Activated CD4-positive, alpha-beta T cell treated with anti-CD3 and anti-CD28 coated beads for 36 hours (primary cell): ENCODE measurements at regions not wholly inside any gene's neighbourhood (a gene's known extent, or its start where the extent isn't known, plus 50 kb on each side); places are given as distances from the start of the nearest gene placed in this dataset.

Experiments used
- ATAC-seq: fragments of 200-7000 bp; cut with Tn5 transposase; one replicate; pipeline ENCODE4 v1.10.0; 2021; ENCODE audit warnings: mild to moderate bottlenecking, moderate library complexity
- CTCF ChIA-PET: fragments of 350-600 bp; sonication (Branson Sonifier 250); formaldehyde crosslinking; loops from one replicate; lab custom pipeline; 2021; ENCODE audit warnings: antibody characterized with exemption; lab: Charles Lee
- POLR2A ChIA-PET: fragments of 350-600 bp; sonication (Branson Sonifier 250); formaldehyde crosslinking; loops from one replicate; lab custom pipeline; 2021; ENCODE audit warnings: antibody characterized with exemption, inconsistent platforms; lab: Charles Lee
- DNase-seq: peaks from one replicate; pipeline ENCODE4 v3.0.0-alpha.2; 2020
- H3K27ac Mint-ChIP-seq: one replicate; pipeline ENCODE4 v1.8.0; 2021; ENCODE audit warnings: mixed read lengths
- H3K27me3 Mint-ChIP-seq: one replicate; pipeline ENCODE4 v1.8.0; 2021; ENCODE audit warnings: mixed read lengths
- H3K36me3 Mint-ChIP-seq: one replicate; pipeline ENCODE4 v1.8.0; 2021; ENCODE audit warnings: low read depth, mixed read lengths
- H3K4me1 Mint-ChIP-seq: one replicate; pipeline ENCODE4 v1.8.0; 2021; ENCODE audit warnings: mixed read lengths
- H3K4me3 Mint-ChIP-seq: one replicate; pipeline ENCODE4 v1.8.0; 2021; ENCODE audit warnings: mild to moderate bottlenecking, moderate library complexity, mixed read lengths
- H3K9me3 Mint-ChIP-seq: one replicate; pipeline ENCODE4 v1.8.0; 2021; ENCODE audit warnings: low read depth, mixed read lengths
- intact Hi-C, 2 experiments: fragments of 100-400 bp; cut with DNase I in 1 of 2; cut with micrococcal nuclease in 1 of 2; formaldehyde crosslinking; loops; one replicate each; pipeline versions ENCODE4 v1.14.2 to v1.15.1; 2022 to 2024; cut with DNase I, micrococcal nuclease

DNA sequence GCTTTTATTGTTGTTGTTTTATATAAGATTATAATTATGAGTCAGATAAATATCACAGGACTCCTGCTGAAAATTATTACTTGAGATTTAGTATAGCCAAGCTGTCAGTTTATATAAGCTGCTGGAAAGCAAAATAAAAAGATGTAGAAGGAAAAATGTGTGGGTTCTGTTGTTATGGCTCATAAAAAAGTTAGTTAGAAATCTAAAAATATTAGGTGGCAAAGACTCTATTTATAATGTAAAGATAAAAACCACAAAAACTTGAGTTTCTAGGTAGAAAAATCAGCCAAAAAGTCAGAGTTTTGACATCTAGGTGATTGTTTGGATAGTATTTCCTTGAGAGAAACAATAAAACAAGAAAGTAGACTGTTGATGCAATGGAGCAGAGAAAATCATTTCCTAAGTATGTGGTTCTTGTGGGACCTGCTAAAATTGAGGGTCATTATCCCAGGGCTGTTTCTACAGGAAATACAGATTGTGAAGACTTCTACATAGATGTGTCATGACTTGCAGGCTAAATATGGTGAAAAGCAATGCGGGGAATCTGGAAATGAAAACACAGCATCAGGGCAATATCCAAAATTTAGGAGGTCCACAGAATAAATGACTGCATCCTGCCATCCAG lies 1109.6 kb upstream of the CADM2 start:
- Mint-ChIP-seq H3K4me3 (no peak overlapping the region), H3K27me3 (no peaks in the 10 kb centered on the region), H3K9me3 (peaks cover 3% of the 10 kb centered on the region), H3K4me1 (no peaks in the 10 kb centered on the region), H3K27ac (no peak overlapping the region), H3K36me3 (no peaks in the 10 kb centered on the region)
- CTCF ChIA-PET = no interaction called here
- intact Hi-C loops = no loop called here
- no peak for DNase-seq
- POLR2A ChIA-PET = no interaction called here
- no peak for ATAC-seq

DNA sequence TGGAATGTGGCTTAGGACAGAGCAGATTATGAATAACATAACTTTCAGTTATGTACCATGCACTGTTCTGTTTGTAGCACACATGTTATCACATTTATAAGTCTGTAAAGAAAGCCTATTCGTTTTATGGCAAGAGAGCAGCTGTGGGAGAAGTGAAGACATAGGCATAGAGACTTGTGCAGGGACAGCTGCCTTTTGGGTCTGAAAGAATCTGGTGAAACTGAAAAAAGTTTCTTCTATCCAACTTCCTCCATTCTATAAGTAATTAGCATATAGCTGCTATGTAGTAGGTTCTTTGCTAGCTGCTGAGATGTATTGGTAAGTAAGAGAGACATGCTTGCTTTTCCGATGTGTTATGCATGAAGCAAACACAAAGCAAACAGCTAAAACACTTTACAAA lies 1095.4 kb upstream of the CADM2 start:
- ChIA-PET POLR2A (no interaction called here), CTCF (no interaction called here)
- no peaks in the 10 kb centered on the region for H3K4me1 Mint-ChIP-seq
- ATAC-seq (no peak), DNase-seq (no peak)
- no peaks in the 10 kb centered on the region for H3K36me3 Mint-ChIP-seq
- peaks cover 4% of the 10 kb centered on the region for H3K9me3 Mint-ChIP-seq
- H3K27me3 Mint-ChIP-seq = no peaks in the 10 kb centered on the region
- H3K4me3 Mint-ChIP-seq = no peak overlapping the region
- no peak overlapping the region for H3K27ac Mint-ChIP-seq
- intact Hi-C loops = no loop called here

DNA sequence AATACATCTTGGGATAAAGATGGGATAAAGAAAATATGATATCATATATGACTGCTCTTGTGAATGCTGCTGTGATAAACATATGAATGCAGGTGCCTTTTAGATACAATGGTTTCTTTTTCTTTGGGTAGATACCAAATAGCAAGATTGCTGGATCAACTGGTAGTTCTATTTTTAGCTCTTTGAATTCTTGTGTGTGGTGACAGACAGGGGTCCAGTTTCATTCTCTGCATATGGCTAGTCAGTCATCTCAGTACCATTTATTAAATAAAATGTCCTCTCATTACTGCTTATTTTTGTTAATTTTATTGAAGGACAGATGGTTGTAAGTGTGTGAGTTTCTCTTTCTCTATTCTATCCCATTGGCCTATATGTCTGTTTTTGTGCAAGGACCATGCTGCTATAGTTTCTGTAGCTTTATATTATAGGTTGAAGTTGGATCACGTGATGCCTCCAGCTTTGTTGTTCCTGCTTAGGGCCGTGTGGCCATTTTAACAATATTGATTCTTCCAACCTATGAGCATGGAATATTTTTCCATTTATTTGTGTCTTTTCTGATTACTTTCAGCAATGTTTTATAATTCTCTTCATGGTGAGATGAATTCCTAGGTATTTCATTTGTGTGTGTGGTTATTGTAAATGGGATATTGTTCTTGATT lies 1089.8 kb upstream of the CADM2 start:
- ChIA-PET POLR2A (no interaction called here), CTCF (no interaction called here)
- no peaks in the 10 kb centered on the region for H3K4me1 Mint-ChIP-seq
- ATAC-seq = no peak
- H3K36me3 Mint-ChIP-seq = no peaks in the 10 kb centered on the region
- H3K9me3 Mint-ChIP-seq = peaks cover 3% of the 10 kb centered on the region
- H3K27ac Mint-ChIP-seq = no peak overlapping the region
- H3K27me3 Mint-ChIP-seq = no peaks in the 10 kb centered on the region
- H3K4me3 Mint-ChIP-seq = no peak overlapping the region
- intact Hi-C loops = no loop called here
- no peak for DNase-seq

DNA sequence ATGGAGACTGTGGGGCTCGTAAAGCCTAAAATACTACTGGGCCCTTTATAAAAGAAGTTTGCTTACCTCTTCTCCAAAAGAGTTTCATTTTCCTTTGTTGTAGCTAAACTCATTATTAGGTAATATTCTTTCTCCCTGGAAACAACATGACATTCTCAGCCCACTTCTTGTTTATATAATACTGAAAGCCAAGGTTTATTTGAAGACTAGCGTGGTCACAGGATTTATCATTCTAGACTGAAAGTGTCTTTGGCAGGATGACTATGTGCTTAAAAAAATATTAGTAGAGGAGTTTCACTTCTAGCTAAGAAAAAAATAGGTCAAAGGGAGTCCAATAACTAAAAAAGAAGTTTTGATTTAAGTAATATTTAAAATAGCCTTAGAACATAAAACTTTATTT lies 1085.2 kb upstream of the CADM2 start:
- H3K4me3 Mint-ChIP-seq = no peak overlapping the region
- no peaks in the 10 kb centered on the region for H3K36me3 Mint-ChIP-seq
- ChIA-PET POLR2A (no interaction called here), CTCF (no interaction called here)
- no peaks in the 10 kb centered on the region for H3K4me1 Mint-ChIP-seq
- ATAC-seq (no peak), DNase-seq (no peak)
- peaks cover 7% of the 10 kb centered on the region for H3K9me3 Mint-ChIP-seq
- H3K27ac Mint-ChIP-seq = no peak overlapping the region
- H3K27me3 Mint-ChIP-seq = no peaks in the 10 kb centered on the region
- intact Hi-C loops = no loop called here

DNA sequence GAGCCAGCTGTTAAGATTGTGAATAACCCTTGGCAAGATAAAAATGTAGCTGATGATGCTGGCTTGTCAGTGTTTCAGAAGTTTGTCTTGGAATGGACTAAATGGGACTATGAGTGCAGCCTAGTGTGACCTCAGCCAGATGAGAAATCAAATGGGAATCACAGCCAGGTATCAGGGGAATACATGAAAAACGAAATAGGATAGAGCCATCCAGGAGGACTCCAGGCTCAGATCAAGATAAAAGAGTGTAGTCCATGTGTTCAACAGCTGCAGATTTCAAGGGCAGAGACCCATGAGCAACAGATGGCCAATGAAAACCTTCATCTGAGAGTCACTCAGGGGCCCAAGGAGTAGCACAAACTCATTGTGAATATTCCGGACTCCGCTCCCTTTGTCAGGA lies 1080.9 kb upstream of the CADM2 start:
- POLR2A ChIA-PET = no interaction called here
- Mint-ChIP-seq H3K9me3 (peaks cover 11% of the 10 kb centered on the region), H3K4me1 (no peaks in the 10 kb centered on the region), H3K27me3 (no peaks in the 10 kb centered on the region), H3K36me3 (no peaks in the 10 kb centered on the region), H3K27ac (no peak overlapping the region), H3K4me3 (no peak overlapping the region)
- intact Hi-C loops = no loop called here
- ATAC-seq = no peak
- CTCF ChIA-PET = no interaction called here
- no peak for DNase-seq

DNA sequence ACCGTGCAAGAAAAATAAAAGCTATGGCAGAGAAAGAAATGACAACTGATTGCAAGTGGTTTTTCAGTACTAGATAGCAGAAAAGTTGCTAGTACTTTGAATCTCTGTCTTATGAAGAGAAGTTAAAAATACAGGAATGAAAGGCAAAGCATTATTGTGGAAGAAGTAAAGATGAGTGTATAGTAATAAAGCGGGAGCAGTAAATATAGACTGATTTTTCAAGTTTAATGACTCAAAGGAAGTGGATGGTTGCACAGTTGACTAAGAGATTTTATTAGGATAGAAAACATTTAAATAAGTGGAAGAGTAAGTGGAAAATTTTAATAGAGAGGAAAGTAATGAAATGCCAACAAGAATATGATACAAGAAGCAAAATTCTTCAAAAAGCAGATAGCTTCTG lies 1076.1 kb upstream of the CADM2 start:
- CTCF ChIA-PET = no interaction called here
- DNase-seq (no peak), ATAC-seq (no peak)
- H3K27me3 Mint-ChIP-seq = no peaks in the 10 kb centered on the region
- no peak overlapping the region for H3K4me3 Mint-ChIP-seq
- intact Hi-C loops = no loop called here
- no peaks in the 10 kb centered on the region for H3K36me3 Mint-ChIP-seq
- peaks cover 16% of the 10 kb centered on the region for H3K9me3 Mint-ChIP-seq
- H3K4me1 Mint-ChIP-seq = no peaks in the 10 kb centered on the region
- POLR2A ChIA-PET = no interaction called here
- no peak overlapping the region for H3K27ac Mint-ChIP-seq

DNA sequence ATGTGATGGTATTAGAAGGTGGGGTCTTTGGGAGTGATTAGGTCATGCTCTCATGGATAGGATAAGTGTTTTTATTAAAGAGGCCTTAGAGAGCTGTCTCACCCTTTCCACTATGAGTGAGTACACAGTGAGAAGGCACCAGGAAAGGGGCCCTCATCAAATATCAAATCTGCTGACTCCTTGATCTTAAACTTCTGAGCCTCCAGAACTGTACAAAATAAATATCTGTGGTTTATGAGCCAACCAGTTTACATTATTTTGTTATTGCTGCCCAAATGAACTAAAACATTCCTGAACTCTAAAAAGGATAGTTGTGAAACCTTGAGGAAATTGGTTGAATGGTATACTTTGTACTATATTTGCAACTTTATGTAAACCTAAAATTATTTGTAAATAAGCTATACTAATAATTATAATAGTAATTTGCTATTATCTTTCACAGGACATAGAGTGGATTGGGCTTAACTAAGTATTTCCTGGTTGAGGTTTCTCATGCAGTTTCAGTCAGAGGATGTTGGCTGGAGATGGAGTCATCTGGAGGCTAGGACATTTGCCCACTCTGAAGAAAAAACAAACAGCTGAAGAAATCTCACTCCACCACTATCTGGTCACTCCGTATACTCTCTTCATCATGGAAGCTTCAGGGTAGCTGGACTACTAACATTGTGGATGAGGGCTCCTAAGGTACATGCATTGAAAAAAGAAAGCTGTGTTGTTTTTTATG lies 1068.6 kb upstream of the CADM2 start:
- intact Hi-C loops = no loop called here
- DNase-seq = no peak
- Mint-ChIP-seq H3K27ac (no peak overlapping the region), H3K4me3 (no peak overlapping the region), H3K36me3 (no peaks in the 10 kb centered on the region), H3K4me1 (no peaks in the 10 kb centered on the region), H3K9me3 (peaks cover 9% of the 10 kb centered on the region), H3K27me3 (no peaks in the 10 kb centered on the region)
- ChIA-PET POLR2A (no interaction called here), CTCF (no interaction called here)
- ATAC-seq = no peak

DNA sequence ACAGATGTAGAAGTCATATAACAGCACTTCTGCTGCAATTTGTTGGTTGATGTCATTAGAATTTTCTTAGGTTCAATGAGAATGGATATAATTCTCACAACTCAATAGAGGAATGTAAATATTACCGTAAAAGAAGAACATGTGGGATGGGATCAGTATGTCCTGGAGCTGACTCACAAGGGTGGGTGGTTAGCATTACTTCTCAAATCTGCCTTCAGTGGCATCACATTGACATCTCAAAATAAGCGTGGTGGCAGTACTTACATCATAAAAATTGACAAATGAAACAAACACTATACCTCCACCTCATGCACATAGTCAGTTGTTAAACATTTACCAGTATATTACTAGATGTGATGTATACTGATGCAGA lies 1068.0 kb upstream of the CADM2 start:
- ATAC-seq = no peak
- ChIA-PET CTCF (no interaction called here), POLR2A (no interaction called here)
- Mint-ChIP-seq H3K4me3 (no peak overlapping the region), H3K27me3 (no peaks in the 10 kb centered on the region), H3K4me1 (no peaks in the 10 kb centered on the region), H3K36me3 (no peaks in the 10 kb centered on the region), H3K9me3 (peaks cover 6% of the 10 kb centered on the region), H3K27ac (no peak overlapping the region)
- intact Hi-C loops = no loop called here
- no peak for DNase-seq

DNA sequence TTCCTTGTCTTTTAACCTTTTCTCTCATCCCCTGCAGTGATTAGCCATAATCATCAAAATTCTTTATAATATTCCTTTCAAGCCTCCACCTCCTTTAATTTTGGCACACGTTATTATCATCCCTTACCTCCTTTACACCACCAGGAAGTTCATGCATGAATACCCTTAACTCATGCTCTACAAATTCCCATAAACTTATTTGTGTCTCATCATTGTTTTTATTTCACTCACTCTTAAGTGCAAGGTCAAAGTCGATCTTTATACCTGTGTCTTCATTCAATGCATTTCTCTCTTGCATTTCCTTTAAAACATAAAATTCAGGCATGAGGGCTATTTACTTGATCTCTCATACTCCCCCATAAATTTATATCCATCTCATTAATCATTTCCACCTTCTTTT lies 1064.6 kb upstream of the CADM2 start:
- DNase-seq = no peak
- intact Hi-C loops = no loop called here
- Mint-ChIP-seq H3K27ac (no peak overlapping the region), H3K4me1 (no peaks in the 10 kb centered on the region), H3K9me3 (peaks cover 6% of the 10 kb centered on the region), H3K27me3 (no peaks in the 10 kb centered on the region), H3K4me3 (no peak overlapping the region), H3K36me3 (no peaks in the 10 kb centered on the region)
- ATAC-seq = no peak
- POLR2A ChIA-PET = no interaction called here
- CTCF ChIA-PET = no interaction called here

DNA sequence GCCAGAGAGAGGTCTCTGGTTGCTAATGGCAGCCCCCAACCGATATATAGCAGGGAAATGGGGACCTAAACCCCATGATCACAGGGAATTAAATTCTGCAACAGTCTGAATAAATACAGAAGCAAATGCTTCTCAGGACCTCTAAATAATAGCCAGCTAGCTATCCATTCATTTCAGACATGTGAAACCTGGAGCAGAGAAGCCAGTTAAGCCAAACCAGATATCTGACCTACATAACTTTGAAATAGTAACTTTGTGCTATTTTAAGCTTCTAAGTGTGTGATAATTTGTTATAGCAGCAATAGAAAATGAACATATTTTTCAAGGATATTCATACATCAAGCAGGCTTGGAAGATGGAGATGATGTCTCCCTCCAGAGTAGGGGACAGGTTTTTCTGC lies 1062.9 kb upstream of the CADM2 start:
- CTCF ChIA-PET = interaction anchor here (1.2 kb wide), 1 partner anchor 14 kb away, joined by 4 read pairs; no protein-coding TSS in a partner anchor
- no peaks in the 10 kb centered on the region for H3K4me1 Mint-ChIP-seq

DNA sequence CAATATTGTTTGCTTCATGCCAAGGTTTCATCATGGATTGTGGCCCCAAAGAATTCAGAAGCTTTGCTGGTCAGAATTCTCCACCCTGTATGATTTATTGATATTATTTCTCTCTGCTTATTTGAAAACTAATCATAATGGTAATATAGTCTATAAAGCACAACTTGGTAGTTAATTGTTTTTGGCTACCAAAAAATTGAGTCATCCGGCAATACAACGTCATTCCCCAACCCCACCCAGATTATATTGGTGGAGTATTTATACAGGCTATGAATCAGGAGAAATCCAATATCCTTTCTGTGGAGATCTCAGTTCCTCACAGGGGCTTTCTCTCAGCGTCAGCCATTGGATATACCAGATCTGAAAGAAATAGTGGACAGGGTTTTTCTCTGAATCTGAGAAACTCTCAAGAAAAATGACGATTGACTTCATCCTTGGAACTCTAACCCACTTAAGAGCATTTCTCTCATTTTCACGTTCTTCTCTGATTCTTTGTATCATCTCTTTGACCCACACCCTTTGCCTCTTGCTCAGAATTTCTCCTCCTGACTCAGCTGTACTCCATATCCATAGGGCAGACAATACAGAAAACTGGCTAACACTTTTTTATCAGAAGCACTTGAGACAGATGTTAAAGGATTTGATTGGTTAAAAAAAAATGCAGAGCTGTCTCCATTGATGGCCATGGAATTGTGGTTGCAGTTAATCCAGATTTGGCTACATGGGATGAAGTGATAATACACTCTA lies 1055.8 kb upstream of the CADM2 start:
- no peak overlapping the region for H3K27ac Mint-ChIP-seq
- H3K4me1 Mint-ChIP-seq = no peaks in the 10 kb centered on the region
- DNase-seq = no peak
- intact Hi-C loops = no loop called here
- no peak overlapping the region for H3K4me3 Mint-ChIP-seq
- ChIA-PET POLR2A (no interaction called here), CTCF (no interaction called here)
- peaks cover 22% of the 10 kb centered on the region for H3K9me3 Mint-ChIP-seq
- ATAC-seq = no peak
- no peaks in the 10 kb centered on the region for H3K27me3 Mint-ChIP-seq
- H3K36me3 Mint-ChIP-seq = no peaks in the 10 kb centered on the region

More for the DNA sequence above, 1062.9 kb upstream of the CADM2 start:
- H3K27ac Mint-ChIP-seq = no peak overlapping the region
- H3K27me3 Mint-ChIP-seq = no peaks in the 10 kb centered on the region
- ATAC-seq (no peak), DNase-seq (no peak)
- intact Hi-C loops = no loop called here
- peaks cover 12% of the 10 kb centered on the region for H3K9me3 Mint-ChIP-seq
- H3K36me3 Mint-ChIP-seq = no peaks in the 10 kb centered on the region
- H3K4me3 Mint-ChIP-seq = no peak overlapping the region
- POLR2A ChIA-PET = no interaction called here

DNA sequence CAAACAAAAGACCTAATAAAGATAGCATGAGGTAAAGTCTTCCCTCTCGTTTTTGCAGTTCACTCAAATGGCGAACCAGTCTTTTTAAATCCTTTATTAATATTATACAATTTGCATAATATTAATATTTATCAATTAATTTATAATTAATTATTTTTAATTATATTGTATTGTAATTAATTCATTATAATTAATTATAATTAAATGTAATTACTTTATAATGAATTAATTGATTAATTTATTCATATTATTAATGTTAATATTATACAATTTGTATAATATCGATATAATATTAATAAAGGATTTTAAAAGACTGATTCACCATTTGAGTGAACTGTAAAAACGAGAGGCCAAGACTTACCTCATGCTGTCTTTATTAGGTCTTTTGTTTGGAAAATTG lies 1045.4 kb upstream of the CADM2 start:
- DNase-seq (no peak), ATAC-seq (no peak)
- ChIA-PET CTCF (no interaction called here), POLR2A (no interaction called here)
- intact Hi-C loops = no loop called here
- no peak overlapping the region for H3K4me3 Mint-ChIP-seq
- no peaks in the 10 kb centered on the region for H3K4me1 Mint-ChIP-seq
- no peaks in the 10 kb centered on the region for H3K27me3 Mint-ChIP-seq
- H3K27ac Mint-ChIP-seq = no peak overlapping the region
- no peaks in the 10 kb centered on the region for H3K36me3 Mint-ChIP-seq
- H3K9me3 Mint-ChIP-seq = peaks cover 2% of the 10 kb centered on the region
